Astrocyte of the spinal cord (primary cell): ENCODE measurements at regions not wholly inside any gene's neighbourhood (a gene's known extent, or its start where the extent isn't known, plus 50 kb on each side); places are given as distances from the start of the nearest gene placed in this dataset.

ENCODE experiments used
- DNase-seq: peaks from one replicate; pipeline ENCODE4 v3.0.0; 2011; ENCODE audit warnings: low read depth, low spot score
- H3K4me3 ChIP-seq: 2 replicates; pipeline ENCODE4 v1.5.1; 2011; ENCODE audit warnings: low read depth, mild to moderate bottlenecking, low read length, moderate library complexity
- CTCF ChIP-seq: IDR thresholded peaks from 2 replicates; pipeline ENCODE4 v1.5.1; 2012; ENCODE audit warnings: low read depth, mild to moderate bottlenecking, low read length, inconsistent platforms
- in situ Hi-C: cut with HindIII; loops from 2 replicates; pipeline ENCODE4 v1.10.0; 2017; ENCODE audit warnings: low sequenced_read_pairs

- TF ChIP-seq CTCF, result no peak
- no peak for DNase-seq
- in situ Hi-C loops, result no loop called here
- H3K4me3 ChIP-seq, result no peak overlapping the region
Measured at GRCh38 chr4:103372002-103372558, 173.9 kb upstream of the CENPE start.

- no peak for DNase-seq
- in situ Hi-C loops, result no loop called here
- TF ChIP-seq CTCF, result no peak
- H3K4me3 ChIP-seq, result no peak overlapping the region
Measured at GRCh38 chr4:103370336-103370735, 172.2 kb upstream of the CENPE start.

- in situ Hi-C loops, result no loop called here
- DNase-seq, result no peak
- no peak for TF ChIP-seq CTCF
- H3K4me3 ChIP-seq, result no peak overlapping the region
Measured at GRCh38 chr4:103365285-103365684, 167.1 kb upstream of the CENPE start.

GRCh38 chr4:103364083-103364482 is 165.9 kb upstream of the CENPE start:
- in situ Hi-C loops, result no loop called here
- H3K4me3 ChIP-seq, result no peak overlapping the region
- no peak for TF ChIP-seq CTCF
- no peak for DNase-seq

GRCh38 chr4:103361926-103362325 is 163.8 kb upstream of the CENPE start:
- in situ Hi-C loops, result no loop called here
- DNase-seq, result no peak
- TF ChIP-seq CTCF, result no peak
- no peak overlapping the region for H3K4me3 ChIP-seq

- H3K4me3 ChIP-seq, result no peak overlapping the region
- in situ Hi-C loops, result no loop called here
- TF ChIP-seq CTCF, result no peak
- DNase-seq, result no peak
Measured at GRCh38 chr4:103359900-103360299, 161.8 kb upstream of the CENPE start.

- in situ Hi-C loops, result no loop called here
- no peak for DNase-seq
- no peak overlapping the region for H3K4me3 ChIP-seq
- TF ChIP-seq CTCF, result no peak
Measured at GRCh38 chr4:103354006-103354405, 155.9 kb upstream of the CENPE start.
